ENCODE measurements at regions not wholly inside any gene's neighbourhood (a gene's known extent, or its start where the extent isn't known, plus 50 kb on each side); places are given as distances from the start of the nearest gene placed in this dataset.
A peak's percentile ranks its signal among the peaks of the same experiment; 100 is the strongest.
"Not testable (repeated sequence)": the region's sequence is repeated elsewhere in the genome, so short reads cannot be mapped to it uniquely, and the experiment has no call there.

DNA sequence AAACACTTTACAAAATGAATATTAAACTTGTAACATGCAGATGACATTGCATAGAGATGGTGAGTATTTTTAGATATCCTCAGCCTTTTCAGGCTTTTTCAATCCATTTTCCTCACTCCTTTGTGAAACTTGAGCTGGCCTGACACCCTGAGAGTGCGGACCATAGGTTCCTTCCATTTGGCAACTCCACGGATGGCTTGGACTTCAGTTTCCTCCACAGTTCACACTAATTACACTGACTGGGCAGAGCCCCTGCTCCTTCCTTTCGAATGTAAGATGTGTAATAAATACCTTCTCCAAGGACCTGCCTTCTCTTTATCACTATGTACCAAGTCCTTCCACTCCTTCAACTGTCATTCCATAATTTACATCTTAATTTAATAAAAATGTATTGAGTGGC is 141.7 kb upstream of the LRIG1 start:
- no peak overlapping the region for H3K18ac ChIP-seq (ENCODE audit: low read length)
- no peak for DNase-seq (ENCODE audit: low spot score)

DNA sequence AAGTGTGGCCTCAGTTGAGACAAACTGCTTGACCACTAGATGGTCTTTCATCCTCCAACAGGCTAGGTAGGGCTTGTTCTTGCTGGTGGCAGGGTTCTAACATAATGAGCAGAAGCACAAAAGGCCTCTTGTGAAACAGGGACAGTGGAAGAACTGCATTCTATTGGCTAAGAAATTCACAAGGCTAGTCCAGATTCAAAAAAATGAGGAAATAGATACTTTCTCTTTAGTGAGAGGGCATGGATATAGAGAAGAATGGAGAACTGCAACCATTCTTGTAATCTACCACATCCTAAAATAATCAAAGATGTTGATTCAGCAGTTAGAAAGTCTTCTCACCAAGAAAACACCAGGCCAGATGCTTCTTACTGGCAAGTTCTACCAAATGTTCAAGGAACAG is 143.7 kb upstream of the LRIG1 start:
- Histone ChIP-seq H4K8ac (ENCODE audit: low read depth, low read length) (no peak overlapping the region), H3K79me1 (ENCODE audit: low read depth, low read length) (no peaks in the 10 kb centered on the region), H3K9ac (ENCODE audit: low read depth, low read length, poor library complexity) (no peak overlapping the region), H2BK5ac (ENCODE audit: low read length) (no peak overlapping the region), H3K14ac (ENCODE audit: low read length) (no peak overlapping the region), H4K91ac (ENCODE audit: low read depth, low read length, poor library complexity) (no peak overlapping the region), H3K4ac (ENCODE audit: low read length) (no peak overlapping the region), H3K27ac (replicated peaks; ENCODE audit: low read length) (no peak overlapping the region), H2BK120ac (ENCODE audit: low read depth, low read length) (no peak overlapping the region), H3K4me3 (ENCODE audit: low read length in 2 of 2) (no peak overlapping the region), H2AK5ac (ENCODE audit: low read depth, low read length) (no peak overlapping the region), H2AFZ (ENCODE audit: low read length) (no peak overlapping the region), H3K23ac (ENCODE audit: low read depth, low read length, poor library complexity) (no peak overlapping the region), H2BK15ac (ENCODE audit: low read length) (no peak overlapping the region), H3K9me3 (replicated peaks in 1 of 2; ENCODE audit: control insufficient read depth in 2 of 2, insufficient read depth in 1 of 2, low read depth in 1 of 2, low read length in 2 of 2) (peaks cover 3 to 14% of the 10 kb centered on the region in 2 donors), H3K27me3 (ENCODE audit: control insufficient read depth in 3 of 3, insufficient read depth in 3 of 3, low read depth in 1 of 3, low read length in 3 of 3) (no peaks in the 10 kb centered on the region), H3K4me1 (ENCODE audit: control insufficient read depth in 2 of 2, insufficient read depth in 1 of 2, low read depth in 1 of 2, low read length in 2 of 2) (peaks cover 3 to 4% of the 10 kb centered on the region in 2 donors), H3K4me2 (ENCODE audit: insufficient read depth, low read length, poor library complexity, severe bottlenecking) (no peak overlapping the region), H3K18ac (ENCODE audit: low read length) (no peak overlapping the region), H2BK12ac (ENCODE audit: low read length) (no peak overlapping the region), H3K36me3 (replicated peaks in 1 of 2; ENCODE audit: control insufficient read depth in 2 of 2, insufficient read depth in 2 of 2, low read length in 2 of 2) (peaks cover 0 to 2% of the 10 kb centered on the region in 2 donors)
- no peak for DNase-seq (ENCODE audit: low spot score)

More for the DNA sequence above, 141.7 kb upstream of the LRIG1 start:
- Histone ChIP-seq H4K8ac (ENCODE audit: low read depth, low read length) (no peak overlapping the region), H2BK15ac (ENCODE audit: low read length) (no peak overlapping the region), H3K36me3 (replicated peaks in 1 of 2; ENCODE audit: control insufficient read depth in 2 of 2, insufficient read depth in 2 of 2, low read length in 2 of 2) (peaks cover 0 to 2% of the 10 kb centered on the region in 2 donors), H3K4me2 (ENCODE audit: insufficient read depth, low read length, poor library complexity, severe bottlenecking) (no peak overlapping the region), H2AK5ac (ENCODE audit: low read depth, low read length) (no peak overlapping the region), H3K23ac (ENCODE audit: low read depth, low read length, poor library complexity) (no peak overlapping the region), H2BK120ac (ENCODE audit: low read depth, low read length) (no peak overlapping the region), H2BK12ac (ENCODE audit: low read length) (no peak overlapping the region), H3K27ac (replicated peaks; ENCODE audit: low read length) (no peak overlapping the region), H4K91ac (ENCODE audit: low read depth, low read length, poor library complexity) (no peak overlapping the region), H3K4me1 (ENCODE audit: control insufficient read depth in 2 of 2, insufficient read depth in 1 of 2, low read depth in 1 of 2, low read length in 2 of 2) (peaks cover 3 to 4% of the 10 kb centered on the region in 2 donors), H3K4me3 (ENCODE audit: low read length in 2 of 2) (no peak overlapping the region), H2BK5ac (ENCODE audit: low read length) (no peak overlapping the region), H3K9me3 (replicated peaks in 1 of 2; ENCODE audit: control insufficient read depth in 2 of 2, insufficient read depth in 1 of 2, low read depth in 1 of 2, low read length in 2 of 2) (peaks cover 3 to 14% of the 10 kb centered on the region in 2 donors), H3K27me3 (ENCODE audit: control insufficient read depth in 3 of 3, insufficient read depth in 3 of 3, low read depth in 1 of 3, low read length in 3 of 3) (no peaks in the 10 kb centered on the region), H3K9ac (ENCODE audit: low read depth, low read length, poor library complexity) (no peak overlapping the region), H3K79me1 (ENCODE audit: low read depth, low read length) (no peaks in the 10 kb centered on the region), H3K4ac (ENCODE audit: low read length) (no peak overlapping the region), H3K14ac (ENCODE audit: low read length) (no peak overlapping the region), H2AFZ (ENCODE audit: low read length) (peak overlapping the region; percentile 64)
- no CpG with 5 or more reads among the region's 3 CpGs for WGBS, 2 donors (ENCODE audit: extremely low coverage in 2 of 2, insufficient read length in 2 of 2, insufficient replicate concordance in 1 of 2)

DNA sequence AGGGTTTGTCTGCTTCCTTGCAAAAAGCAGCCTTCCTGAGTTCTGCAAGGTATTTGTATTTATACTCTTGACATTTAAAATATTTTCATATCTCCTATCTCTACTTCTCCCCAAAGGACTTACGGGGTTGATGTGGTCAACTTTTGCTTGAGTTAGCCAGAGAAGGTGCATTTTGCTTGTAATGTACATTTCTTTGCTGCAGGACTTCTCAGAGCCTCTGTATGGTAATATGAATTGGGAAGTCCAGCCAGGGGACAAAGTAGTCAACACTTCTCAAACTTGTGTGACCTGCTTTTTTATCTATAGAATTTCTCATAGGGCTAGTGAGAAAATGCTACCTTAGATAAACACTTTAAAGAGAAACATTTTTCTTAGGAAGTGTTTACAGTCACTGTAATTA is 148.2 kb upstream of the LRIG1 start:
- no peaks in the 10 kb centered on the region for H3K27me3 ChIP-seq (ENCODE audit: control insufficient read depth in 3 of 3, insufficient read depth in 3 of 3, low read depth in 1 of 3, low read length in 3 of 3)
- H2BK12ac ChIP-seq (ENCODE audit: low read length): no peak overlapping the region
- DNase-seq (ENCODE audit: low spot score): no peak
- H4K91ac ChIP-seq (ENCODE audit: low read depth, low read length, poor library complexity): no peak overlapping the region
- peaks cover 3 to 14% of the 10 kb centered on the region in 2 donors for H3K9me3 ChIP-seq (replicated peaks in 1 of 2; ENCODE audit: control insufficient read depth in 2 of 2, insufficient read depth in 1 of 2, low read depth in 1 of 2, low read length in 2 of 2)
- H3K27ac ChIP-seq (replicated peaks; ENCODE audit: low read length): no peak overlapping the region
- no peak overlapping the region for H2BK120ac ChIP-seq (ENCODE audit: low read depth, low read length)
- peaks cover 0 to 2% of the 10 kb centered on the region in 2 donors for H3K36me3 ChIP-seq (replicated peaks in 1 of 2; ENCODE audit: control insufficient read depth in 2 of 2, insufficient read depth in 2 of 2, low read length in 2 of 2)
- no peaks in the 10 kb centered on the region for H3K79me1 ChIP-seq (ENCODE audit: low read depth, low read length)
- no peak overlapping the region for H3K23ac ChIP-seq (ENCODE audit: low read depth, low read length, poor library complexity)
- H3K4ac ChIP-seq (ENCODE audit: low read length): no peak overlapping the region
- no CpG with 5 or more reads among the region's 1 CpG for WGBS, 2 donors (ENCODE audit: extremely low coverage in 2 of 2, insufficient read length in 2 of 2, insufficient replicate concordance in 1 of 2)
- H2AFZ ChIP-seq (ENCODE audit: low read length): no peak overlapping the region
- no peak overlapping the region for H2BK5ac ChIP-seq (ENCODE audit: low read length)
- no peak overlapping the region for H3K18ac ChIP-seq (ENCODE audit: low read length)
- H3K4me1 ChIP-seq (ENCODE audit: control insufficient read depth in 2 of 2, insufficient read depth in 1 of 2, low read depth in 1 of 2, low read length in 2 of 2): no peaks in the 10 kb centered on the region
- H3K4me2 ChIP-seq (ENCODE audit: insufficient read depth, low read length, poor library complexity, severe bottlenecking): no peak overlapping the region
- H2BK15ac ChIP-seq (ENCODE audit: low read length): no peak overlapping the region
- no peak overlapping the region for H2AK5ac ChIP-seq (ENCODE audit: low read depth, low read length)
- no peak overlapping the region for H3K14ac ChIP-seq (ENCODE audit: low read length)
- H3K9ac ChIP-seq (ENCODE audit: low read depth, low read length, poor library complexity): no peak overlapping the region
- H4K8ac ChIP-seq (ENCODE audit: low read depth, low read length): no peak overlapping the region
- H3K4me3 ChIP-seq (ENCODE audit: low read length in 2 of 2): no peak overlapping the region

DNA sequence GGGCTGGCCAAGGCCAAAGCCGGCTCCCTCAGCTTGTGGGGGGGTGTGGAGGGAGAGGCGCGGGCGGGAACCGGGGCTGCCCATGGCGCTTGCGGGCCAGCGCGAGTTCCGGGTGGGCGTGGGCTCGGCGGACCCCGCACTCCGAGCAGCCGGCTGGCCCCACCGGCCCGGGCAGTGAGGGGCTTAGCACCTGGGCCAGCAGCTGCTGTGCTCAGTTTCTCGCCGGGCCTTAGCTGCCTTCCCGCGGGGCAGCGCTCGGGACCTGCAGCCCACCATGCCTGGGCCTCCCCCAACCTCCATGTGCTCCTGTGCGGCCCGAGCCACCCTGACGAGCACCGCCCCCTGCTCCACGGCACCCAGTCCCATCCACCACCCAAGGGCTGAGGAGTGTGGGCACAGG is 150.7 kb upstream of the LRIG1 start:
- not testable (repeated sequence) for H3K4me3 ChIP-seq (ENCODE audit: low read length in 2 of 2); H4K91ac ChIP-seq (ENCODE audit: low read depth, low read length, poor library complexity); DNase-seq (ENCODE audit: low spot score); H3K4me2 ChIP-seq (ENCODE audit: insufficient read depth, low read length, poor library complexity, severe bottlenecking); H2AK5ac ChIP-seq (ENCODE audit: low read depth, low read length); H3K18ac ChIP-seq (ENCODE audit: low read length); H2BK15ac ChIP-seq (ENCODE audit: low read length); H3K27me3 ChIP-seq (ENCODE audit: control insufficient read depth in 3 of 3, insufficient read depth in 3 of 3, low read depth in 1 of 3, low read length in 3 of 3); H2BK120ac ChIP-seq (ENCODE audit: low read depth, low read length); H3K9ac ChIP-seq (ENCODE audit: low read depth, low read length, poor library complexity); H3K14ac ChIP-seq (ENCODE audit: low read length); H4K8ac ChIP-seq (ENCODE audit: low read depth, low read length); H3K23ac ChIP-seq (ENCODE audit: low read depth, low read length, poor library complexity); H3K36me3 ChIP-seq (replicated peaks in 1 of 2; ENCODE audit: control insufficient read depth in 2 of 2, insufficient read depth in 2 of 2, low read length in 2 of 2); H2AFZ ChIP-seq (ENCODE audit: low read length); H3K79me1 ChIP-seq (ENCODE audit: low read depth, low read length); H2BK12ac ChIP-seq (ENCODE audit: low read length); H3K27ac ChIP-seq (replicated peaks; ENCODE audit: low read length); H3K4ac ChIP-seq (ENCODE audit: low read length); H3K9me3 ChIP-seq (replicated peaks in 1 of 2; ENCODE audit: control insufficient read depth in 2 of 2, insufficient read depth in 1 of 2, low read depth in 1 of 2, low read length in 2 of 2); H2BK5ac ChIP-seq (ENCODE audit: low read length)
- peaks cover 12 to 23% of the 10 kb centered on the region in 2 donors for H3K4me1 ChIP-seq (ENCODE audit: control insufficient read depth in 2 of 2, insufficient read depth in 1 of 2, low read depth in 1 of 2, low read length in 2 of 2)
- WGBS, 2 donors (ENCODE audit: extremely low coverage in 2 of 2, insufficient read length in 2 of 2, insufficient replicate concordance in 1 of 2): no CpG with 5 or more reads among the region's 29 CpGs

Measured in neuronal stem cell (in vitro differentiated cells).